Adrenal gland (tissue), 9 donors: ENCODE measurements at regions not wholly inside any gene's neighbourhood (a gene's known extent, or its start where the extent isn't known, plus 50 kb on each side); places are given as distances from the start of the nearest gene placed in this dataset.

Experiments used
- DNase-seq, 7 donors: peaks; one replicate each; pipeline ENCODE4 v3.0.0-alpha.2; 2019 to 2020
- H3K27ac ChIP-seq, 5 donors: fragments of 200-600 bp; sonication (generic) in 4 of 5; 1 replicate in 3 of 5; 2 replicates in 2 of 5; pipeline versions ENCODE4 v1.5.1 to v1.8.0; 2016 to 2020; ENCODE audit warnings: mild to moderate bottlenecking in 1 of 5
- H3K27me3 ChIP-seq: fragments of 200-600 bp; 2 replicates; pipeline ENCODE4 v1.8.0; 2021
- H3K36me3 ChIP-seq, 2 donors: fragments of 200-600 bp; replicated peaks in 1 of 2; 1 replicate in 1 of 2; 2 replicates in 1 of 2; pipeline versions ENCODE4 v1.5.1 to v1.8.0; 2018 to 2022
- H3K4me1 ChIP-seq, 2 donors: fragments of 200-600 bp; replicated peaks in 1 of 2; 1 replicate in 1 of 2; 2 replicates in 1 of 2; pipeline versions ENCODE4 v1.5.1 to v1.8.0; 2018 to 2021
- H3K4me3 ChIP-seq, 4 donors: fragments of 200-600 bp; sonication (generic) in 3 of 4; one replicate each; pipeline ENCODE4 v1.5.1; 2016 to 2018
- H3K9me3 ChIP-seq, 3 donors: fragments of 200-600 bp; sonication (generic) in 1 of 3; replicated peaks in 1 of 3; 1 replicate in 2 of 3; 2 replicates in 1 of 3; pipeline versions ENCODE4 v1.5.1 to v1.8.0; 2016 to 2021
- CTCF ChIP-seq, 6 experiments: fragments of 450-650 bp in 4 of 6; fragments of 200-600 bp in 2 of 6; sonication (generic) in 1 of 6; IDR thresholded peaks; 1 replicate in 5 of 6; 2 replicates in 1 of 6; pipeline versions ENCODE4 v1.5.1 to v1.8.0; 2016 to 2021; ENCODE audit warnings: antibody characterized with exemption in 6 of 6, mild to moderate bottlenecking in 2 of 6, moderate library complexity in 1 of 6
- POLR2A ChIP-seq, 2 donors: fragments of 450-650 bp; IDR thresholded peaks; one replicate each; pipeline ENCODE4 v1.6.1; 2017; ENCODE audit warnings: antibody characterized with exemption in 2 of 2, mild to moderate bottlenecking in 2 of 2, moderate library complexity in 1 of 2
- WGBS, 4 donors: extraction: QIAGEN DNeasy Blood & Tissue Kit in 2 of 4; methylation state at CpG; one replicate each; pipeline versions ENCODE4 v1.1.5 to v1.1.7; 2013 to 2017; 5-methylcytosine and 5-hydroxymethylcytosine counted together
- intact Hi-C, 2 donors: fragments of 100-400 bp; cut with DNase I; formaldehyde crosslinking; loops; one replicate each; pipeline versions ENCODE4 v1.14.1 to v1.15.0; 2022 to 2023
- donor health status: healthy with polysubstance abuse.
- donor health status: Bipolar disorder and iron deficiency.
- donor health status: DM: yes; HTN: yes; CAD: no.
- donor health status: DM: no; HTN: no; CAD: no.
- donor health status: DM: no; HTN: no; CAD: no.

GRCh38 chr4:181582595-181582994 is 660.6 kb upstream of the TENM3 start:
- Histone ChIP-seq H3K36me3 (no peaks in the 10 kb centered on the region), H3K4me3 (no peak overlapping the region), H3K9me3 (no peaks in the 10 kb centered on the region), H3K27ac (no peak overlapping the region), H3K4me1 (no peaks in the 10 kb centered on the region), H3K27me3 (no peaks in the 10 kb centered on the region)
- intact Hi-C loops, result no loop called here
- no peak for DNase-seq
- 86 to 97% (median 96%) methylated on average over 4 of the region's 4 CpGs for WGBS, 4 donors
- TF ChIP-seq CTCF (IDR thresholded peaks at IDR 0.05) (no peak), POLR2A (IDR thresholded peaks at IDR 0.05) (no peak)

- Histone ChIP-seq H3K4me3 (no peak overlapping the region), H3K27ac (no peak overlapping the region), H3K4me1 (no peaks in the 10 kb centered on the region), H3K36me3 (no peaks in the 10 kb centered on the region), H3K27me3 (no peaks in the 10 kb centered on the region), H3K9me3 (no peaks in the 10 kb centered on the region)
- intact Hi-C loops, result no loop called here
- TF ChIP-seq CTCF (IDR thresholded peaks at IDR 0.05) (no peak), POLR2A (IDR thresholded peaks at IDR 0.05) (no peak)
- DNase-seq, result no peak
- 76 to 83% (median 77%) methylated on average over 4 of the region's 4 CpGs for WGBS, 4 donors
Measured at GRCh38 chr4:181588733-181589302, 654.4 kb upstream of the TENM3 start.

GRCh38 chr4:181592221-181592745 is 650.9 kb upstream of the TENM3 start:
- no peak overlapping the region for H3K4me3 ChIP-seq
- H3K4me1 ChIP-seq, result no peaks in the 10 kb centered on the region
- no peak for DNase-seq
- no peaks in the 10 kb centered on the region for H3K36me3 ChIP-seq
- intact Hi-C loops, result no loop called here
- no peaks in the 10 kb centered on the region for H3K27me3 ChIP-seq
- no peak overlapping the region for H3K27ac ChIP-seq
- TF ChIP-seq POLR2A (IDR thresholded peaks at IDR 0.05) (no peak), CTCF (IDR thresholded peaks at IDR 0.05) (no peak)
- H3K9me3 ChIP-seq, result no peaks in the 10 kb centered on the region
- WGBS, 4 donors, result 71 to 79% (median 75%) methylated on average over 5 of the region's 5 CpGs

- TF ChIP-seq POLR2A (IDR thresholded peaks at IDR 0.05), result no peak
- no peak for TF ChIP-seq CTCF (IDR thresholded peaks at IDR 0.05)
- Histone ChIP-seq H3K27ac (no peak overlapping the region), H3K4me1 (no peaks in the 10 kb centered on the region), H3K9me3 (no peaks in the 10 kb centered on the region), H3K27me3 (no peaks in the 10 kb centered on the region), H3K4me3 (no peak overlapping the region), H3K36me3 (no peaks in the 10 kb centered on the region)
- DNase-seq, result no peak
- 45 to 68% (median 65%) methylated on average over 2 of the region's 2 CpGs for WGBS, 4 donors
- intact Hi-C loops, result no loop called here
Measured at GRCh38 chr4:181593703-181594102, 649.5 kb upstream of the TENM3 start.
